SW 1271 (cell line): ENCODE measurements at regions not wholly inside any gene's neighbourhood (a gene's known extent, or its start where the extent isn't known, plus 50 kb on each side); places are given as distances from the start of the nearest gene placed in this dataset.
"Not testable (repeated sequence)": the region's sequence is repeated elsewhere in the genome, so short reads cannot be mapped to it uniquely, and the experiment has no call there.

Experiments used
- DNase-seq, 2 experiments: peaks; one replicate each; lab custom pipeline; 2025; lab: John Stamatoyannopoulos, UW

DNA sequence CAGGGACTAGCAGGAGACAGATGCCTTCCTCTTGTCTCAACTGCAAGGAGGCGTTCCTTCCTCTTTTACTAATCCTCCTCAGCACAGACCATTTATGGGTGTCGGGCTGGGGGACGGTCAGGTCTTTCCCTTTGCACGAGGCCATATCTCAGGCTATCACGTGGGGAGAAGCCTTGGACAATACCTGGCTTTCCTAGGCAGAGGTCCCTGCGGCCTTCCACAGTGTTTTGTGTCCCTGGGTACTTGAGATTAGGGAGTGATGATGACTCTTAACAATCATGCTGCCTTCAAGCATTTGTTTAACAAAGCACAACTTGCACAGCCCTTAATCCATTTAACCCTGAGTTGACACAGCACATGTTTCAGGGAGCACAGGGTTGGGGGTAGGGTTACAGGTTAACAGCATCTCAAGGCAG, 1238.6 kb downstream of the OLFM4 start:
- DNase-seq = not testable (repeated sequence)

DNA sequence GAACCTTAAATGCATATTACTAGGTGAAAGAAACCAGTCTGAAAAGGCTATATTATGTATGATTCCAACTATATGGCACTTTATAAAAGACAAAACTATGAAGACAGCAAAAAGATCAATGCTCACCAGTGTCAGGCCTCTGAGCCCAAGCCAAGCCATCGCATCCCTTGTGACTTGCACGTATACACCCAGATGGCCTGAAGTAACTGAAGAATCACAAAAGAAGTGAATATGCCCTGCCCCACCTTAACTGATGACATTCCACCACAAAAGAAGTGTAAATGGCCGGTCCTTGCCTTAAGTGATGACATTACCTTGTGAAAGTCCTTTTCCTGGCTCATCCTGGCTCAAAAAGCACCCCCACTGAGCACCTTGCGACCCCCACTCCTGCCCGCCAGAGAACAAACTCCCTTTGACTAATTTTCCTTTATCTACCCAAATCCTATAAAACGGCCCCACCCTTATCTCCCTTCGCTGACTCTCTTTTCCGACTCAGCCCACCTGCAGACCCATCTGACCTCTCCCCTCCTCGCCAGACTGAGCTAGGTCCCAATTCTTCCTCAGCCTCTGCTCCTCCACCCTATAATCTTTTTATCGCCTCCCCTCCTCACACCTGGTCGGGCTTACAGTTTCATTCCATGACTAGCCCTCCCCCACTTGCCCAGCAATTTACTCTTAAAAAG, 1239.5 kb downstream of the OLFM4 start:
- DNase-seq = not testable (repeated sequence)

DNA sequence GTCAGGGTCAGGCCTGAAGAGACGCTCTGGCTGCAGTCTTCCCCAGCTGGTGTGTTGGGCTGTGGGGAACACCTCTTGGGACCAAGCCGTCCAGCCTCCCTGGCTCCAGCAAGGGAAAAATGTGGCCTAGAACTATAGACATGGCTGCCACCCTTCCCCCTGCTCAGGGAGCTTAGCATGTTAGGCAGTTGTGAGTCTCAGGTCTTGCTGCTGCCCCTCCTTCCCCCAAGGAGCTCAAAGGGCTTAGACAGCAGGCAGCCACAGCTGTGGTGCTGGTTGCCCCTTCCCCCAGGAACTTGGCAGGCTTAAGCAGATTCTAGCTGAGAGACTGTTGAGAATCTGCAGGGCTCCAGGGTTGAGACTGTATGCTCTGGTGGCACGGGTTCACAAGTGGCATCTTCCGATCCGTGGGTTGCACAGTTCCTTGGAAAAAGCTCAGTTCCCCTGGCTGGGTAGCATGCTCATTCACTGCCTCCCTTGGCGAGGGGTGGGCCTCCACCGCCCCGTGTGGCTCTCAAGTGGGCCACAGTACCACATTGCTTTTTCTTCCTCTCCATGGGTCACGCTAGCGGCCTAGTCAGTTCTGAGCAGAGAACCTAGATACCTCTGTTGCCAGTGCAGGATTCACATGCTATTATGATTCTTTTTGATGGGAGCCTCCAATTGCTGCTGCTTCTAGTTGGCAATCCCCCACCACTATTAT, 1258.6 kb downstream of the OLFM4 start:
- DNase-seq = no peak

DNA sequence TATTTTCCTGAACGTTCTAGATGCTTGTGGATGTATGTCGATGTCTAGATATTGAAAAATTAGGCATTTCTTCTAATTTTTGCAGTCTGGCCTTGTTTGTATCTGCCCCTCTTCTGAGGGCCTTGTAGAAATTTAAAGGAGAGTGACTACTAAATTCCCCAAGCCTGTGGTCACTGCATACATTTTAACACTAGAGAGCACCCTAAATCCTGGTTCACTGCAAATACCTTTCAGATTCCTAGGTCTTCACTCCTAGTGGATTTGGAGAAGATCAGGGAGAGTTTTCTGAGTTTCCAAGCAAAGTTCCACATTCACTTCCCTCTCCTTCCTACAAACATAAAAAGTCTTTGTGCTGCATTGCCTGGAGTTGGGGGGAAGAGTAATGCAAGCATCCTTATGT, 1272.5 kb downstream of the OLFM4 start:
- DNase-seq = no peak

DNA sequence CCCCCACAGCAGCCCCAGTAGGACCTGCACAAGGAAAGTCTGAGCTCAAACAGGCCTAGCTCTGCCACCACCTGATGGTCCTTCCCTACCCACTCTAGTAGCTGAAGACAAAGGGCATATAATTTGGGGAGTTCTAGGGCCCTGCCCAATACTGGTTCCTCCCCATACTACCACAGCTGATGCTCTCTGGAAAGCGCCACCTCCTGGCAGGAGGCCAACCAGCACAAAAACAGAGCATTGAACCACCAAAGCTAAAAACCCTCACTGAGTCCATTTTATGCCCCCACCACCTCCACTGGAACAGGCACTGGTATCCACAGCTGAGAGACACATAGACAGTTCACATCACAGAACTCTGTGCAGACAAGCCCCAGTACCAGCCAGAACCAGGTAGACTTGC, 1276.8 kb downstream of the OLFM4 start:
- DNase-seq = no peak

DNA sequence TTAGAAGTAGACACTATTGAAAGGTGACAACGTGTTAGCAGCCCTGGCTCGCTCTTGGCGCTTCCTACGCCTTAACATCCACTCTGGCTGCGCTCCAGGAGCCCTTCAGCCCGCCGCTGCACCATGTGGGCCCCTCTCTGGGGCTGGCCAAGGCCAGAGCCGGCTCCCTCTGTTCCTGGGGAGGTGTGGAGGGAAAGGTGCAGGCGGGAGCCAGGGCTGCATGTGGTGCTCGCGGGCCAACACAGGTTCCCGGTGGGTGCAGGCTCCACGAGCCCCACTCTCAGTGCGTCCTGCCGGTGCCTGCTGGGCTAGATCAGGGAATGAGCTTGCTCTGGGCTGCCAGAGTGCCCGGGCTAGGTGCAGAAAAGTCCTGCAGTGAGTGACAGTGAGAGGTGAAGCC, 1284.3 kb downstream of the OLFM4 start:
- no peak for DNase-seq

DNA sequence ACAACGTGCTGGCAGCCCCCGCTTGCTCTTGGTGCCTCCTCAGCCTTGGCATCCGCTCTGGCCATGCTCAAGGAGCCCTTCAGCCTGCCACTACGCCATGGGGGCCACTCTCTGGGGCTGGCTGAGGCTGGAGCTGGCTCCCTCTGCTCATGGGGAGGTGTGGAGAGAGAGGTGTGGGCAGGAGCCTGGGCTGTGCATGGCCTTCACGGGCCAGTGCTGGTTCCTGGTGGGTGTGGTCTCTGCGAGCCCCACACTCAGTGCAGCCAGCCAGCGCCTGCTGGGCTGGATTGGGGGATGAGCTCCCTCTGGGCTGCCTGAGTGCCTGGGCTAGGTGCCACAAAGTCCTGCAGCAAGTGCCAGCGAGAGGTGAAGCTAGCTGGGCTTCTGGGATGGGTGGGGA, 1289.1 kb downstream of the OLFM4 start:
- no peak for DNase-seq

DNA sequence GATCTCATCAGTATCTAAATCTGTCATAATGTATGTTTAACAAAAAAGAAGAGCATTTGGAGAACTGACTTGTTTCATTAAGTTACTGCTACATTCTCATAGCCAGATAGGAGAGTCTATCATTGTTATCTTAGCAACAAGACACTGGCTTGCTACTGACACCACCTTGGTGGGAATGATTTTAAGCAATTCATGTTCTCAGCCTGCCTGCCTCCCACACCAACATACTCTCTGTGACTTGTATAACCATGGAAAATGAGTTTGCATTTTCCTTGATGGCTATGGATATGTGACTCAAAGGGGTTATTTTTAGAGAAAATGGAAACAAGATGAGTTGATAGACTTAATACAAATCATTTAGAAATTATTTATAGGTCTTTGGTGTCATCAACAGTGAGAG, 1308.9 kb downstream of the OLFM4 start:
- DNase-seq = no peak

GRCh38 chr13:54347531-54347930, 1318.9 kb downstream of the OLFM4 start:
- no peak for DNase-seq

DNA sequence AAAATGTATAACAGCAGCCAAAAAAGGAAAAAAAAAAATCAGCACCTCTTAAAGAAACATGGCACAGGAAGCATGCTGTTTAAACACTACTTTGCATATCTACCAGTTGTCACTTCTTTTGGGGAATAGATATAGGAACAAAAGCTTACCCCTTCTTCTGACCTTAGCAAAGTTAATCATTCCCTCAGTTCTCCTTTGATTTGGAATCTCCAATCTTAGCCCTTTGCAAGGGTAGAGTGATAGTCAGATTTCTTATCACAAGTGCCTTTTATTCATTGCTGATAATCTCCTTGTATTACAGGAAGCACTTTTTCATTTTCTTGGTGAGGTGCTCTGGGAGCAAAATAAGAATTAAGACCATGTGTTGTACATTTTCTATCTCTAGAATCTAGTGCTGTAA, 1327.6 kb downstream of the OLFM4 start:
- no peak for DNase-seq

GRCh38 chr13:54356849-54357248, 1328.2 kb downstream of the OLFM4 start:
- DNase-seq = no peak

DNA sequence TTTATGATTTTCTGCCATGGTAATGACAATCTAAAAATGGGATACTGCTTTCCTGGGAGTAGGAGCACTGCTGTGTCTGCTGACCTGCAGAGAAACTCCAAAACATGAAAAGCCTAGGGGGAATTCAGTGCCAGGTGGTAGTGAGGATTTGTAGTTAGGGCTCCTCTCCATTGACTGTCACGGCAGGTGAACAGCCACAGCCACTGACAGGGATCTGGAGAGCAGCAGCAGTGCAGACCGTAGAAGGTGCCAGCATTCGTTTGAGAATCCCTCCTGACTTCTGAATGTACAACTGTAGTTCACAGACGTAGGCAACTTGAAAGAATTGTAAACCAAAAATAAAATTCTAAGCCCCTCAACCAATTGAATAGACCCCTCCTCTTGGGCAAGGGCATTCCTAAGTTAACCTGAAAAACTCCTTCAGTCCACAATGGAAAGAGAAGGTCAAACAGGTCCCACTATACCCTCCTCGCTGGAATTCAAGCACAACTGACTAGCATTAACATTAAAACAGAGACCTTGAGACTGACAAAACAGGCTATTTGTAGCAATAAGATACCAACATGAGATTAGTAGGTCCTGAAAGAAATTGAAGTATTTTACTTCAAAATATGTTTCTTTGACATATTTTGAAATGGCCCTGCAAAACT, 1328.8 kb downstream of the OLFM4 start:
- DNase-seq = no peak

DNA sequence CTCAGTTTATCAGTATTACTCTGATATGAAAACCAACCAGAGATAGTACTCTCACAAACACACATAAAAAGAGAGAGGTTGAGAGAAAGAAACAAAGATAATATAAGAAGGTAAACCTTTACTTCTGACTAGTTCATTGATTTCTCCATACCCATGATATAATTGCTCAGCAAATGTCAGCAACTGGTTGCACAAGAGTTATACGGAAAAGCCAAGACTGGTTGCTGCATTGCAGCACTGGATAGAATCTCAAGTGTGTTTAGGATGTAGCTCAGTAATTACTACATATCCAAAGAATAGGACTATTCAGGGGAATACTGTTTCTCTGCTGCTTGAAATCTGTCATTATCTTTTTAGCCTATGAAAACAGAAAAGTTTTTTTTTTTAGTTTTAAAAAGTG, 1332.8 kb downstream of the OLFM4 start:
- DNase-seq = no peak

DNA sequence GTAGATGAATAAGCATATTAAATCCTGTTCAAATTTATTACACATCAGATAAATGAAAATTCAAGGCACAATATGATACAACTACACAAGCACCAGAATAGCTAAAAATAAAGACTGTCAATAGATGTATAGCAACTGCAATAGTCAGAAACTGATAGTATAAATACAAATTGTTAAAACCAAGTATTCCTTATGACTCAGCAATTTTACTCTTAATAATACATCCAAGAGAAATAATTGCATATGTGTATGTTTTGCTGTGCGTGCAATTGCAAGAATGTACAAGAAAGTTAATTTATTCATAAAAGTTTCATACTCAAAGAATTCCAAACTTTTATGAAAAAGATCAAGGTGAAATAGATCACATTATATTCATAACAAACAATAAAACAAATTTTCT, 1338.1 kb downstream of the OLFM4 start:
- DNase-seq = no peak

DNA sequence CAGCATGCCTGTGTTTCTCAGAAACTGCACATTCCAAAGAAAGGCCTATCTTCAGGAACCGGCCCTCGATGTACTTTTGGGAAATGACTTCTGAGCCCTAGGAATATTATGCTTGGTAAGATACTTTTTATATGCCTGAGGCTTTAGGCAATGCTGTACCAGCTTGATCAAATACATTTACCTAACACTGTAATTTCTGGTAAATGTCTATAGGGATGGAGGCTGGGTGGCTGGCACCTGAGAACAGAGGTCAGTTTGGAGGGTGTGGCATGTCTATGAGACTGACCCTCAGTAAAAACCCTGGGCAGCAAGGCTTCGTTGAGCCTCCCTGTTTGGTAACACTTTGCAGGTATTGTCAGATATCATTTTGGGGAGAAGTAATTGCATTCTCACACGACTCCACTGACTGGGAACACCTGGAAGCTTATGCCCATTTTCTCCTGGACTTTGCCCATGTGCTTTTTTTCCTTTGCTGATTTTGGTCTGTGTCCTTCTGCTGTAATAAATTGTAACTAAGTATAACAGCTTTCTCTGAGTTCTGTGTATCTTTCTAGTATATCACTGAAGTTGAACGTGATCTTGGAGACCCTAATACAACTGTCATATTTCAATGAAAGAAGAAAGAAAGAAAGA, 1339.1 kb downstream of the OLFM4 start:
- no peak for DNase-seq

DNA sequence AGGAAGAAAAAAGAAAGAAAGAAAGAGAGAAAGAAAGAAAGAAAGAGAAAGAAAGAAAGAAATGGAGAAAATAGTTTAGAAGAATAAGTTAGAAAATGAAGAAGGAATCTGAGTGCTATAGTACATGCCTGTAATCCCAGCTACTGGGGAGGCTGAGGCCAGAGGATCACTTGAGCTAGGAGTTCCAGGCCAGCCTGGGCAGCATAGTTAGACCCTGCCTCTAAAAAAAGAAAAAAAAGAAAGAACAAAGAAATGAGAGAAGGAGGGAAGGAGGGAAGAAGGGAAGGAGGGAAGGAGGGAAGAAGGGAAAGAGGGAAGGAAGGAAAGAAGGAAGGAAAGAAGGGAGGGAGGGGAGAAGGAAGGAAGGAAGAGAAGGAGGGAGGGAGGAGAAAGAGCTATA, 1339.8 kb downstream of the OLFM4 start:
- DNase-seq = no peak

GRCh38 chr13:54373211-54373610, 1344.6 kb downstream of the OLFM4 start:
- no peak for DNase-seq

- no peak for DNase-seq
Observed at GRCh38 chr13:54379461-54379860, 1350.8 kb downstream of the OLFM4 start.

DNA sequence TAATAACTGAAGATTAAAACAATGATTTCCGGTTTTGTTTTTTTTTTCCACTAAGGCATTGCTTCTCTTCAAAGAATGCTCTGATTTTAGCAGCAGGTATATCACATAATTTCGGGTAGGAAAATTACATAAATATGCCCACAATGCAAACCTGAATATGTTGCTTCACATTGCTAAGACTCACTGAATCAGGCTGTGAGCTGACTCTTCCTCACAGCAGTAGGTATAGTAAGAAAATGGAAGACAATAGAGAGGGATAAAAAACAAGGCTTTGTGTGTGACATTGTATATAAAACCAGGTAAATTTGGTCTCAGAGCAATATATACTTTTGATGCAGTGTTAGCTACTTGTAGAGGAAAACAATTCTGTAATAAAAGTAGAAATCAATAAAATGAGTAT, 1355.0 kb downstream of the OLFM4 start:
- DNase-seq = no peak

DNA sequence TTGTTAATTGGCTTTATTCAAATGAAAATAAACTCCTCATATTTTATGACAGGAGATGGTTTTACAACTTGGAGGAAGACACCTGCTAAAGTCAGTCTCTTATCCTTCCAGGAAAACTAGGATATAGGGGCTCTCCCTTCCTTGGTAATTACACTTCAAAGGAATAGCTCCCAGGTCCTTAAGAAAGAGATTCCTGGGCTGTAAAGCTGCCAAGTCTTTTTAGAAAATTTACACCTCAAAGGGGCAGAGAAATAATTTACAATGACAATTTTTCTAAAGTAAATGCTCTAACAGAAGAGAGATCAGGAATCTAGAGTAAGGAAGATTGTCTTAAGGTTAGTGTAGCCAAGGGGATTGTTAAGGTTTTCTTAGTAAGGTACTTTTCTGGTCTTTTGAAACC, 1359.0 kb downstream of the OLFM4 start:
- no peak for DNase-seq

GRCh38 chr13:54390841-54391240, 1362.2 kb downstream of the OLFM4 start:
- DNase-seq = no peak

DNA sequence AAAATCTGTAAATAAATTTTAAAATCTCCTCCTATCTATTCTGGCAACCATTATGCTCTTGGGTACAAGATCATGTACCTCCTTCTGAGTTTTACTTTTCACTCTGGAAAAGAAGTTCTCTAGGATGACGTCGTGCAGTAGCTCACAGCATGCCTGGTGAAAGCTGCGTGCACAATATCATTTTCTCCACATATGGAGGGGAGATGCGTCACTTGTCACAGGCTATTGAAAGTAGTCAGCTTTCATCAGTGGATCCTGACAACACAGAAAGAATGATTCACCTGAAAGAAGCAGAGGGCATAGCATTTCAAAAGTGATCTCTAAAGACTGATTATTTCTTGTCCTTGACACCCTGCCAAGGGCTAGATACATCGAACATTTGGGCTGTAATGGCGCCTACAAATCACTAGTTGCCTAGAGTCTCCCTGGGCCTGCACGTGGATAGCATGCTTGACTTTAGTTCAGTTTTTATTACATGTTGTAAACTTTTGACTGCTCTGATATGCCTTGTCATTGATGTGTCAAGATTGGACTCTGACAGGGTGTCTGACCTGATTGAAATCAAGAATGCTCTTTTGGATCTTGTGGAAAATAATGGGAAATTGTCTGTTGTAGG, 1365.6 kb downstream of the OLFM4 start:
- no peak for DNase-seq
